HG02798 (cell line): ENCODE measurements at regions not wholly inside any gene's neighbourhood (a gene's known extent, or its start where the extent isn't known, plus 50 kb on each side); places are given as distances from the start of the nearest gene placed in this dataset.

ENCODE experiments used
- ATAC-seq: cut with Tn5 transposase; IDR thresholded peaks from one replicate; pipeline ENCODE4 v1.9.1; 2021; ENCODE audit warnings: mild to moderate bottlenecking; ENCODE audit not compliant: unreplicated experiment, poor library complexity

GRCh38 chr13:76168661-76169060 lies 532.5 kb downstream of the LMO7 start:
- no peak for ATAC-seq

GRCh38 chr13:76164290-76164689 lies 528.2 kb downstream of the LMO7 start:
- ATAC-seq: no peak

- no peak for ATAC-seq
Measured at GRCh38 chr13:76163761-76164160, 527.6 kb downstream of the LMO7 start.

- ATAC-seq: no peak
Measured at GRCh38 chr13:76160961-76161925, 525.1 kb downstream of the LMO7 start.

- ATAC-seq: no peak
Measured at GRCh38 chr13:76160506-76160905, 524.4 kb downstream of the LMO7 start.

GRCh38 chr13:76157926-76158325 lies 521.8 kb downstream of the LMO7 start:
- ATAC-seq: no peak

GRCh38 chr13:76153239-76153638 lies 517.1 kb downstream of the LMO7 start:
- no peak for ATAC-seq

- ATAC-seq: no peak
Measured at GRCh38 chr13:76148926-76149325, 512.8 kb downstream of the LMO7 start.

GRCh38 chr13:76148374-76148773 lies 512.2 kb downstream of the LMO7 start:
- ATAC-seq: no peak

GRCh38 chr13:76132532-76132931 lies 496.4 kb downstream of the LMO7 start:
- ATAC-seq: no peak

- no peak for ATAC-seq
Measured at GRCh38 chr13:76131551-76131950, 495.4 kb downstream of the LMO7 start.

GRCh38 chr13:76129305-76130000 lies 493.3 kb downstream of the LMO7 start:
- ATAC-seq: no peak

GRCh38 chr13:76127922-76128321 lies 491.8 kb downstream of the LMO7 start:
- no peak for ATAC-seq

GRCh38 chr13:76123548-76123947 lies 487.4 kb downstream of the LMO7 start:
- no peak for ATAC-seq

GRCh38 chr13:76116751-76117360 lies 480.7 kb downstream of the LMO7 start:
- ATAC-seq: no peak

- ATAC-seq: no peak
Measured at GRCh38 chr13:76106763-76107162, 470.6 kb downstream of the LMO7 start.

GRCh38 chr13:76094645-76095044 lies 458.5 kb downstream of the LMO7 start:
- no peak for ATAC-seq

GRCh38 chr13:76091076-76091475 lies 454.9 kb downstream of the LMO7 start:
- ATAC-seq: no peak

- ATAC-seq: no peak
Measured at GRCh38 chr13:76086729-76087128, 450.6 kb downstream of the LMO7 start.

GRCh38 chr13:76067850-76068249 lies 431.7 kb downstream of the LMO7 start:
- no peak for ATAC-seq

- no peak for ATAC-seq
Measured at GRCh38 chr13:76053181-76053580, 417.1 kb downstream of the LMO7 start.
